HG02588 (cell line): ENCODE measurements at regions not wholly inside any gene's neighbourhood (a gene's known extent, or its start where the extent isn't known, plus 50 kb on each side); places are given as distances from the start of the nearest gene placed in this dataset.

Source experiments
- ATAC-seq: cut with Tn5 transposase; IDR thresholded peaks from one replicate; pipeline ENCODE4 v1.9.1; 2021; ENCODE audit warnings: mild to moderate bottlenecking, moderate library complexity; ENCODE audit not compliant: unreplicated experiment

DNA sequence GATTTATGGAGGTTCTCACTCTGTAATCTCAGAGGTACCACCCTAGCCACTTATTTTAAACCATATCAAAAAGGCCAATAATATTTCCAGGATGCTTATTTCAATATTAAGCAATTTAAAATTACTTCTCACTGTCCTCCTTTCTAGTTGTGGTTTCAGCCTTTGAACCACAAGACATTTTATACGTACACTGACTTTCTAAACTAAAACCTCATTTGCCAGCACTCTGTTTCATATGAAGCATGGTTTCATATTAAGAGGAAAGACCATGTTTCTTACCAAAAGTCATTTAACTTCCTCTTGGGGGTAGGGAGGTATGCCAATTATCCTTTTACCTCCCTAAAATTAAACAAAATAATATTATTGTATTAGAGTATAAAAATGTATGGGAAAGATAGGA lies 399.8 kb downstream of the CDH7 start:
- no peak for ATAC-seq

DNA sequence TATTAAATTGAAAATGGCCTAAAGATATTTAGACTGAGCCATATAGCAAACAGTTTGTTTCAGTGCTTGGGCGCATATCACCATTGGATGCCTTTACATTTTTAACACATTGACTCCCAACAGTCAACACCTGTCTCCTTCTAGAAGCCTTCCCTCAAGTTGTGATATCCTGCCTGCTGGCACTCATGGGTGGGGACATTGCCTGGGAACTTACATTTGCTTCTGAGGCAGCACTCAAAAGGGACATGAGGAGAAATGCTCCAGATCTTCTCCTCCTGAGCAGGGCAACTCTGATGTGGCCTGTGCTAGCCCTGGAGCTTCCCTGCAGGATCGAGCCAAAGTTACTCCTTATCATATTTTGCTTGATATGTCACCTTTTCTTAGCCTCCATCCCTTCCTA lies 392.2 kb downstream of the CDH7 start:
- ATAC-seq, result no peak

DNA sequence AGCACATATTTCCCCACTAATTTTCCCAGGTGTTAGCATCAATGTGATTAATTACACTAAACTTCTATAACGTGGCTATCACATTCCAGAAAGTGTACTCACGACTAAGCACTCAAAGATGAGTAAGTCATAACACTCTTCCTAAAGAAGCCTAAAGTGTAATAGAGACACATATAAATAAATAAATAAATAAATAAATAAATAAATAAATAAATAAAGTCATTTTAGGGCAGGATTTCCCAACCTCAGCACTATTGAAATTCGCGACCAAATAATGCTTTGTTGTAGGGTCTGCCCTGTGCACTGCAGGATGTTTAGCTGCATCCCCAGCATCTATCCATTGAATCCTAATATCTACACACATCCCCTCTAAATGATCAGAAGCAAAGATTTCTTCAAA lies 390.9 kb downstream of the CDH7 start:
- no peak for ATAC-seq

DNA sequence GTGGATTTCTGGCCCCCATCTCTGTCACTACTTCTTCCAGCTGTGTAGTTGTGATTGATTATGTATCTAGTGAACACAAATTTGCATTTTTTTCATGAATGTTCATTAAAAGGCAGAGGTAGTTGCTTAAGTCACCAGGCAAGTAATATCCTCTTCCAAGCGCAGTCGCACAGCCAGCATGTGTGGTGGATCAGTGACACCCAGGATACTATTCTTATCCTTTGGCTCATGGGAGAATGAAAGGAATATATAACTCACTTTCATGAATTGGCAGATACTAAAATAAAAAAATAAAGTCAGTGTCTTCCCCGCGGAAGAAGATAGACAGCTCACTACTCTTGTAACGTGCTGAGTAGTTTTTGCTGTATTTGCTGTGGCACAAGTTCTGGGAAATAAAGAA lies 387.8 kb downstream of the CDH7 start:
- ATAC-seq, result no peak

DNA sequence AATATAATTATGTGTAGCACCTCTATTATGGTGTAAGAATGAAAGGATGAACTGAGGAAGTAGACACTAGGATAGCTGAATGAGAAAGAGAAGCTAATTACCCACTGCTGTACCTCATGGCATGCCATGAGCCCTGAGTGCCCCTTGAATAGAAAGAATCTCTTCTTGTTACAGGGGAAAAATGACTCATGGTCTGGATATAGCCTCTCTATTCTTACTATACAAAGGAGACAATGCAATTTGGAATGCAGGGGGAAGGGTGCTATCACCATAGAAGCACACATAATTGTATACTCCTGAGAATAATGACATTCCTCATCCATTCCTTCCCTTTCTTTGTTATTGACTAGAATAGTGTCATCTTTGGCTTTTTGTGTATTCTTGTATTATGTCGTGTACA lies 385.2 kb downstream of the CDH7 start:
- ATAC-seq, result no peak

DNA sequence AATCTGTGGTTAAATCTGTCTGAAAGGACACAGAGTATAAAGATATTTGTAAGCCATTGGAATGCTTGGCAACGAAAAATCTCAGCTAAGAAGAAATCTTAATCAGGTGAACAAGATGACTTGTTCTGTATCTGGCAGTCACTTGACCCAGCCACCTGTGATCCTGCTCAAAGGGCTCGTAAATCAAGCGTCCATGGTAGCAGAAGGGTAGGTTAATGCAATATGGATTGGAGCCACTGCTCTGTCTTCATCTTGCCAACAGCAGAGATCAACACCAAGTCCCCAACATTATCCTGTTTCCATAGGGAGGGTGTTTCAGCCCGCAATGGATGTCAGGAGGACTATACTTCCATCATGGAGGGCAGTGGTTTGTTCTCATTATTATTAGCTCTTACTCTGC lies 378.4 kb downstream of the CDH7 start:
- no peak for ATAC-seq

DNA sequence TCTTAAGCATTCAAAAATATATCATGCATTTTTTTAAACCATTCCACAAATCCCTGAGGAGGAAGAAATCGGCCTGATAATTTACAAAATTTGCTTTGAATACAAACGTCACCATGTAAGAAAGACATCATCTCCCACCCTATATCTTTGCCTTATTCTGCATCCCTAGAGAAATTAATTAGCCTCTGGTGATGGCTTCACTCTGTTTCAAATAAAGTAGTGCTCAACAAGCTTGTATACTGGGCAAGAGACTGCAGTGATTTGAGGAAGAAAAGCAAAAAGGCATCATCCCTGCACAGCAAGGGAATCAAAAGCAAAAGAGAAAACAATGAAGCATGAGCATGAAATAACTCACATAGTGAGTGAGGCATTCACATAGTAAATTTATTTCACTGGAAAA lies 375.5 kb downstream of the CDH7 start:
- ATAC-seq, result no peak

DNA sequence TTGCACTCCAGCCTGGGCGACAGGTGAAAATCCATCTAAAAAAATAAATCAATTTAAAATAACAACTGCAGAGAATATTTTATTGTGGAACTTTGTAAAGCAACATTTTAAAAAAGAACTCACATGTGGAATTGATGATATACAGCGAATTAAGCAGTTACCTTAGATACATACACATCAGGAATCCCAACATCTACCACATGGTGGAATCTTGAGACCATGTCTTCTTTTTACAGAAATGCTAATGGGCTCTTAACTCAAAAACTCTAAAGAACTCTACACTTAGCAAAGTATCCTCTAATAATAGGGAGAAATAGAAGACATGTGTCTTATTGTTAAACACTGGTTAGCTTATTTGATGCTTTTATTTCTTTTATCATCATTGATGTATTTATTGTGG lies 373.6 kb downstream of the CDH7 start:
- ATAC-seq, result no peak

DNA sequence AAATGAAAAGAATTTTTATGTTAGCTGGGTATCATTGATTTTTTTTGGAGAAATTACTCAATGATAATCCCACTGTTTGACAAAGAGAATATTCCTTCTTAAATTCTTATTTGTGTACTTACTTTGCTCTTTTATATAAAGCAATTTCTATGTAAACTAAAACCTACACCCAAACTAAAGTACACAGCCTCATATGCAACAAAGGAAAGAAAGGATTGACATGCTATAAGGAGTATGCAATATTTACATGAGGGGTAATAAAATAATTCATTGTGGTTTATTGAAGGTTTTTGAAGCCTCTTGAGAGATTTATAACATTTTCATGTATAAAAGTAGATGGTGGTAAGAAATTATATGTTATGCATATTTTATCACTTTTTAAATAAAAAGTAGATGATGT lies 368.5 kb downstream of the CDH7 start:
- no peak for ATAC-seq

DNA sequence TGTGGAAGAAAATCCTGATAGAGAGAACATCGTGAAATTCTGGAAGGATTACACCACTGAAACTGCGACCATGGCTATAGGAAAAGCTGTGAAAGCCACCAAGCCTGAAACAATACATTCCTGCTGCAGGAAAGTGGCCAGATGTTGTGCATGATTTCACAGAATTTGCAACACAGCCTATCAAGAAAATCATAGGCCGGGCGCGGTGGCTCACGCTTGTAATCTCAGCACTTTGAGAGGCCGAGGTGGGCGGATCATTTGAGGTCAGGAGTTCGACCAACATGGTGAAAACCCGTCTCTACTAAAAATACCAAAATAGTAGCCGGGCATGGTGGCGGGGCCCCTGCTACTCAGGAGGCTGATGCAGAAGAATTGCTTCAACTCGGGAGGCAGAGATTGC lies 360.2 kb downstream of the CDH7 start:
- ATAC-seq, result no peak

DNA sequence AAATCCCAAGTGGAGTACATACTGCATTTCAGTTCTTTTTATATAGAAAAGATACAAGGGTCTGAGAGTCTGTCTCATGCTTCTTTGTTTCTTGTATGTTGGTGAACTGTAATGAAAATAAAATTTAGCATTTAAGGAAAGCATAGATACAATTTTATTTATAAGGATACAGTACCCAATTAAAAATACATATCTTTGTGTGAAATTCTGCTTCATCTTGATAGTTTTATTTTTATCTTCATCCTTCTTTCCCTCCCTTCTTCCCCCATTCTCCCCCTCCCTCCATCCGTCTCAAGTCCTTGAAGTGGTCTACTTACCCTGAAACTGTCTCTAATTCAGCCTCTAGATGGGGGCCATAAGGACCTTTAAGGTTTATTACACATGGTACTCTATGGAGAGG lies 359.8 kb downstream of the CDH7 start:
- ATAC-seq, result no peak

DNA sequence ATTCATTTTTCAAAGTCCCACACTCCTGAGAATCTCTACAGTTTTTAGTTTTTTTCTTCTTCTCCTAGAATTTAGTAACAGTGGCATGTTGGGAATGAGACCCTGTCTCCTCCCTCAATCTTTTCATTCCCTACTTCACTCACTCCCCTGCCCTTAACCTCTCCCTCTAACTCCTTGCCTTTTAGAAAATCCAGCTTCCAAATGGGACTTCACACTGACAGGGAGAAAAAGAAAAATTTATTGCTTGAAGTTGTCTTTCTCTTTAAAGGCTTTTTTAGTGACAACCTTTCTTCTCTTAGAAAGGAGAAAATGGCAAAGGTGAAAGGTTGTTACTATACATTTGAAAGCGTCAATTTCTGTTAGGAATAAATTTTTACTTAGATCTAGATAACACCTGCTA lies 359.2 kb downstream of the CDH7 start:
- ATAC-seq, result no peak

DNA sequence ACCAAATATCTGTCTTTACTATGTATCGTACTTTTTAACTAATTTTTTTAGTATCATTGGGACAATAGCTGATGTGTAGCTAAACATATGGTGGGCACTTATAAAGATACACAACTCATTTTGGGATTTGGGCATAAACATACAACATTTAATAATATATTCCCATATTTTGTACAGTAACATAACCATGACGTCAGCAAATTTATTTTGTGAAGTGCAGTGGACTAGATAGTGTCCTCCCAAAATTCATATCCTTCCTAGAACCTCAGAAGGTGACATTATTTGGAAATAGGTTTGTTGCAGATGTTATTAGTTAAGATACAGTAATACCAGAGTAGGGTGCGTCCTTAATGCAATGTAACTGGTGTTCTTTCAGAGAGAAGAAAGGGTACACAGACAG lies 356.7 kb downstream of the CDH7 start:
- ATAC-seq, result no peak

DNA sequence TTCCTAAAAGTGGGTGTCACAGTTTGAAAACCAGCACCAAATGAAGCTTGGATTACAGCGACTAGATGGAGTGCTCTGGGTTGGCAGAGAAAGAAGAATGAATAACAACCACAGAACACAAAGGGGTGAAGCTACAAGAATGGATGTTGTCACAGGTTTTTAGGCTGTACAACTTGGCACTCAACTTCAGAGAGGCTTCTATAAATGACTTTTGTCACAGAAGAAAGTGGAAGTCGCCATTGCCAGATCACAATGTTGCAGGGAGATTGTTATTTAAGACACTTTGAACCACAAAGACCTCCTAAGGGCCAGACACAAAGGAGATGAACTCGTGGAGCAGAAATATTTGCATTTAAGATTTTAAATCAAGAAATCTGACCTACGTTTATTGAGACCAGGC lies 354.2 kb downstream of the CDH7 start:
- ATAC-seq, result no peak

DNA sequence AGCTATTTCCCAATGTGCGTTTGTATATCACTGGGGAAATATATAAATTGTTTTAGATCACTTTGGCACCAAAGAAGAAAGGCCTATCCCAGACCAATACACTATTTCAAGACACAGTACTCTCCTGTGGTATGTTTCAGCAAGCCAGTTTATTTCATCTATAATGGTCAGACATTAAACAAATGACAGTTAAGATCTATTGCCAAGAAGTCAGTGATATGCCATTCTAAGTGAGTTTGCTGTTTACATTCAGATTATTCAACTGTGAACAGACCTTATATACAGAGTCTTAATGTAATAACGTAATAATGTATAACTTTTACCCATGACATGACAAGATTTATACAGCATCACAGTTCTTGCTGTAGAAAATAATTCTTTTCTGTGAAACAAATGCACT lies 352.7 kb downstream of the CDH7 start:
- no peak for ATAC-seq

DNA sequence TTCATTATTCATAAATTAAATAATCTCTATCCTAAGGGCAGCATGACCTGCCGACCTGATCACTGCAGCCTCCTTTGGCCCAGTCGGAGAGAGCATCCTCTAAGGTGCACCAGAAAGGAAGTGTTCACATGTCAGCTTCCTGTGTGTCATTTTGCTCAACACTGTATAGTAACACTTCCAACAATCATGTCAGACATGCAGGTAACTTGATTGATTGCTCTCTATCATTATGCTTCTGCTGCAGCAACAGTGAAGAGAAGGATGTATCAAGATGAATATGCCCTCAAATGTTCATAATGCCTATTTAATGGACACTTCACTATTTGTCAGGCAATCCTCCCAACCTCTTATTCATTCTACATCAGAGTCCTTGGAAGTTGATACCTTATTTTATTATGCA lies 332.3 kb downstream of the CDH7 start:
- no peak for ATAC-seq

DNA sequence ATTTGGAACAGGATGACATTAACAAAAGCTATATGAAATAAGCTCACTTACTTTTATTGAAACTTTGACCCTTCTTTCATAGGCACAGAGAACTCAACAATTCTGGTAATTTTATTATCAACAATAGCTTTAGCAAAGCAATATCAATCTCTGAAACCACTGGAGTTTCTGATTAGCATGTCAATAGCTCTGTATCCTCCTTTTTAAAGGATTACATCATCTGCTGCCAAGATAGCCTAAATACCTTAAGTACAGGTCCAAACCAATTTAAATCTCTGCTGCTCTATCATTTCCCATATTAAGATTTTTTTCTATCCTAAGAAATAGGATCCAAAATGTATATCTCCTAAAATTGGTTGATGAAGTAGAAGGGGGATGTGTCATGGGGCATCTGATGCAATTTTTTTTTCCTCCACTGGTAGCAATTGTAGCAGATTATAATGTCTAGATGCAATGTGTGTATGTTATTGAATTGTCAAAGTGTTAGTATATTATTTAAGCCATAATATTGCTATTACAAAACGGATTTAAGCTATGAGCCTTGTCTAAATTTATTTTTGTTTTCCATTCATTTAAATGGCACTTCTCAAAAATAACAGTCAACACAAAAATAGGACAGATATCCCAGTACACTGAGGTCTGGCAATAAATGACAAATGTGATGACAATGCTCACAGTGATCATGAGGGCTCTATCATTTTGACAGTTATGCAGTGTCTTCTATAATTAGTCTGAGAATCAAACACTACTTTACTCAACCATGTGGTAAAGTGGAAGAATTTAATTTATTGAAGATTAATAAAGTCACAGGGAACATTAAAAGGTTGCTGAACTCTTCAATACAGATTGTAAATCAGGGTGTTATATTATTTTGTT lies 328.4 kb downstream of the CDH7 start:
- ATAC-seq, result no peak

DNA sequence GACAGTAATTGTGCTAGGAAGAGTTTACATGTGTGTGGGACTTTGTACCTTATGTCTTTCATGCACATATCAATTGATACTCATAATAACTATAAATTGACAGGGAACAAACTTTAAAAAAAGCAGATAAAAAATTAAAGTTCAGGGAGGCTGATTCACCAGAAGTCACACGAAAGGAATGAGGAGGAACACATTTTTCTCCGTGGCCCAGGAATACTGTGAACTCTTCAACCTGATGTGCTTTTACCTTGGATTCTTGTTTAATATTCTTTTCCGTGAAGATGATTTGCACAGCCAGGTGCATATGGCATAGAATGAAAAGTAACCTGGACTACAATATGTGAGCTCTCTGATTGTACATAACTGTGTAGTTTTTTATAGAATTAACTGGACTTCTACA lies 326.3 kb downstream of the CDH7 start:
- ATAC-seq, result no peak

DNA sequence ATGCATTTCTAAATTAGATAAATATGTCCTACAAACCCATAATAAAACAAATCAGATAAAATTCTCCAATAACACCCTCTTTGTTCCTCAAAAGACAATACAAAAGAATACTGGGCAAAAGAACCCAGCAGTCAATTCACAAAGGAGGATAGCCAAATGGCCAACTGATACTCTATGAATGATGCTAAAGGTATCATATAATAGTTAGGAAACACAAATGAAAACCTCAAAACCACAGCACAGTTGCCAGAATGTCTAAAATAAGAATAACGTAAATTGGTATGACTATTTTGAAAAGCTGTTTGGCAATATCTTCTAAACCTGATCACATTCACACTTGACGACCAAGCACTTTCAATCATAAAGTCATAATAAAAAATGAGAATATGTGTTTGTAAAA lies 315.4 kb downstream of the CDH7 start:
- ATAC-seq, result no peak

DNA sequence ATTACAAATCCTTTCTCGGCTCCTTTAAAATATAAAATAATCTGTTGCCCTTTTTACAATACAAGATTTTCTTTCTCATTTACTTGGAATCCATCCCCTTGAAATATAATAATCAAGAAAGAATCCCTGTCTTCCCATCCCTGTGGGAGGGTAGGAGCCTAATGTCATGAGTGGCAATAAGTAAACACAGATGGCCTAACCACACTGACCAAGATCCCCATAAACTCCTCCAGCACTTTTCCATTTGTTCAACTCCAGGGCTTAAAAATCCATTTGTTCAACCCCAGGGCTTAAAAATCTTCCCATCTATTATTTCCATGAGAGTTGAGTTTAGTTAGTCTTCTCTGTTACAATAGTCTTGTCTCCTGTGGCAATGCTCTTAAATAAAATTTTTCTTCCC lies 297.6 kb downstream of the CDH7 start:
- no peak for ATAC-seq

DNA sequence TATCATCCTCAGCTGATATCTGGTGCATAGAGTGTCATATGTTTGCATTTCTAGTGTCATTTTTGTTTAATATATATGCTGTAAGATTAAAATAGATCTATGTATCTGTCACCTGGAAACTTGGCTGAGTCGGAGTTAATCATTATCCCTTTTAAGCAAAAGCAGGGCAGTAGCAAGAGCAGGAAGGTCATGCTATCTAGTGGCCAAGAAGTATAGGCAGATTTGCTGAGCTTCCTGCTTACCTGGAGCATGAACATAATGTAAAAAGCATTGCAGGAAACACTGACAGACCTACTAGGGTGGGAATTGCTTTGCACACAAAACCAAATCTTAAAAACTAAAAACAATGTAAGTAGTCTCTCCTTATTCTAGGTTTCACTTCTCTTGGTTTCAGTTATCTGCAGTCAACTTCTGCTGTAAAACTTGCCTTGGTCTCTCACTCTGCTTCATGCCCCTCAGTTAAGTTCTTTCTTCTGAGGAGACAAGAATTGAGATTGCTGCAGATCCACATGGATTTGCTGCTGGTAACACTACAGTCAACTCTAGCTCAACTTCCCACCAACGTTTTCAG lies 295.3 kb downstream of the CDH7 start:
- ATAC-seq, result peak; percentile 83

DNA sequence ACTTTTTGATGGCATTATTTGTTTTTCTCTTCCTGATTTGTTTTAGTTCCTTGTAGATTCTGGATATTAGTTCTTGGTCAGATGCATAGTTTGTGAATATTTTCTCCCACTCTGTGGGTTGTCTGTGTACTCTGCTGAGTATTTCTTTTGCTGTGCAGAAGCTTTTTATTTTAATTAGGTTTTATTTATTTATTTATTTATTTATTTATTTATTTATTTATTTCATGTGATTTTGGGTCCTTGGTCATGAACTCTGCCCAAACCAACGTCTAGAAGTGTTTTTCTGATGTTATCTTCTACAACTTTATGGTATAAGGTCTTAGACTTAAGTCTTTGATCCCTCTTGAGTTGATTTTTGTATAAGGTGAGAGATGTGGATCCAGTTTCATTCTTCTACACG lies 292.2 kb downstream of the CDH7 start:
- no peak for ATAC-seq

DNA sequence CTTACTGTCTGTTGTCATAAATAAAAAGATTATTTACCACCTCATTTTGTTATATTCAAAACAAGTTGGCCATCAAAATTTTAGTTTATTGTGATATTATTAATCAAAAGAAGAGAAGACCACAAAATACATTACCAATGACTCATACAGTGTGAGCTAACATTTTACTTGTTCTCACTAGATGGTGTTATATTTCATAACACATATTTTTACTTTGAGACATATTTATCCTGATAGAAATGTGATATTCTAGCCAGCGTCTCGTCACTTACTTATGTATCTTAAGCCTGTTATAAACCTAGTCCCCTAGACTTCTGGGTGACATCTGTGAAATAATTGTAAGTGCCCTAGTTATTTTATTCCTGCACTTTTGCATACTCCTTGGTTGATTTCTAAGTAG lies 263.2 kb downstream of the CDH7 start:
- no peak for ATAC-seq
